Activated T-cell treated with anti-CD3 and anti-CD28 coated beads, Interleukin-2, amount 50 U/mL, for 4 hours (primary cell): ENCODE measurements at regions not wholly inside any gene's neighbourhood (a gene's known extent, or its start where the extent isn't known, plus 50 kb on each side); places are given as distances from the start of the nearest gene placed in this dataset.

ENCODE experiments used
- ATAC-seq, 2 donors: fragments of 200-7000 bp; cut with Tn5 transposase; one replicate each; pipeline ENCODE4 v1.10.0; 2021
- DNase-seq: peaks from one replicate; pipeline ENCODE4 v3.0.0-alpha.2; 2020
- H3K27me3 Mint-ChIP-seq: one replicate; pipeline ENCODE4 v1.8.0; 2021; ENCODE audit warnings: low read depth, mixed read lengths
- H3K36me3 Mint-ChIP-seq: one replicate; pipeline ENCODE4 v1.8.0; 2022; ENCODE audit warnings: mixed read lengths; ENCODE audit not compliant: insufficient read depth
- H3K4me1 Mint-ChIP-seq: one replicate; pipeline ENCODE4 v1.8.0; 2021; ENCODE audit warnings: low read depth, mixed read lengths
- H3K4me3 Mint-ChIP-seq: one replicate; pipeline ENCODE4 v1.8.0; 2021; ENCODE audit warnings: mild to moderate bottlenecking, moderate library complexity, mixed read lengths
- H3K9me3 Mint-ChIP-seq: one replicate; pipeline ENCODE4 v1.8.0; 2021; ENCODE audit warnings: mixed read lengths

DNA sequence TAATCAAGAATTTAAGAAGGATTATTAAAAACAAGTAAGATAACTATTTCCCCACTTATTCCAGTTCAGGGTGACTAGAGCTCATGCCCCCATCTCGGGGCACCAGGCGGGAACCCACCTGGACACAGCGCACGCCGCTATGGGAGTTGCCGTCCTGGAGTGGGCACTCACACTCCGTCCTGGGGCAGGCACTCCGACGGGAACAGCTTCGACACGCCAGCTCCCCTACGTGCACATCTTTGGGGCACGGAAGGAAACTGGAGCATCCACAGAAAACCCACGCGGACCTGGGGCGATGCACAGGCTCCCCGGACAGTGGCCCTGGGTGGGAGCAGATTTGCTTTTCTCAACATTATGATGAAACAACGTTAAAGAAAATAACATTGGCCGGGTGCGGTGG lies 52.0 kb upstream of the GATA5 start:
- Mint-ChIP-seq H3K4me1 (peaks cover 10% of the 10 kb centered on the region), H3K9me3 (no peaks in the 10 kb centered on the region), H3K27me3 (peaks cover 32% of the 10 kb centered on the region), H3K4me3 (no peak overlapping the region), H3K36me3 (no peaks in the 10 kb centered on the region)
- DNase-seq: no peak
- no peak for ATAC-seq

DNA sequence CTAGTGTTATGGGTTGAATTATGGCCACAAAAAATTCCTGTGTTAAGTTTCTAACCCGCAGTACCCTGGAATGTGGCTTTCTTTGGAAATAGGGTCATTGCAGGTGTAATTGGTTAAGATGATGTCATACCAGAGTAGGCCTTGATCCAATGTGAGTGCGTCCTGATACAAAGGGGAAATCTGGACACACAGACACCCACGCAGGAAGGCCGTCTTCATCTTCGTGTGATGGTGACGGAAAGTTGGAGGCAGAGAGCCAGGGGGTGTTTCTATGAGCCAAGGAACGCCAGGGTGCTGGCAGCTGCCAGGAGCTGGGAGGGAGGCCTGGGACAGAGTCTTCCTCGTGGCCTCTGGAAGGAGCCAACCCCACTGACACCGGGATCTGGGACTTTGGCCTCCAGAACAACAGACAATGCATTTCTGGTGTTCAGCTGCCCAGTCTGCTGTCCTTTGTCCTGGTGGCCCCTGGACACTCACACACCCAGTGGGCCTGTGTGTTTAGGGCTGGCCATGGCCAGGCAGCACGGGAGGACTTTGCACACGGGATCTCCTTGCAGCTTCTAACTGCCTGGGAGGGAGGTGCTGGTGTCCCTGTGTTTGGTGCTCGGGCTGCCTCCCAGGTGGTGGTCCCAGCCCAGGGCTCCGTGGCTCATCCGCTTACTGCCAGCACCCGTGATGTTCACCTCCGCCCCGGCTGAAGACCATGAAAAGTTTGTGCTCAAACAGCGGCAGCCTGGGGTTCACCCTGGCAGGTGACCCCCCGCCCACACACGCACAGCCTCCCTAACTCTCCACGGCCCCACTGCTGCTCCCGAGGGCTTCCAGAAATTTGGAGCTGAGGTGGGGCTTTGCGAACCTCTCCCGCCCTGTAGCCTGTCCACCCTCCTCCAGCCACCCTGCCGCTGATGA lies 53.4 kb upstream of the GATA5 start:
- Mint-ChIP-seq H3K9me3 (no peaks in the 10 kb centered on the region), H3K4me1 (peaks cover 3% of the 10 kb centered on the region), H3K4me3 (no peak overlapping the region), H3K27me3 (peaks cover 26% of the 10 kb centered on the region), H3K36me3 (no peaks in the 10 kb centered on the region)
- no peak for ATAC-seq
- no peak for DNase-seq

DNA sequence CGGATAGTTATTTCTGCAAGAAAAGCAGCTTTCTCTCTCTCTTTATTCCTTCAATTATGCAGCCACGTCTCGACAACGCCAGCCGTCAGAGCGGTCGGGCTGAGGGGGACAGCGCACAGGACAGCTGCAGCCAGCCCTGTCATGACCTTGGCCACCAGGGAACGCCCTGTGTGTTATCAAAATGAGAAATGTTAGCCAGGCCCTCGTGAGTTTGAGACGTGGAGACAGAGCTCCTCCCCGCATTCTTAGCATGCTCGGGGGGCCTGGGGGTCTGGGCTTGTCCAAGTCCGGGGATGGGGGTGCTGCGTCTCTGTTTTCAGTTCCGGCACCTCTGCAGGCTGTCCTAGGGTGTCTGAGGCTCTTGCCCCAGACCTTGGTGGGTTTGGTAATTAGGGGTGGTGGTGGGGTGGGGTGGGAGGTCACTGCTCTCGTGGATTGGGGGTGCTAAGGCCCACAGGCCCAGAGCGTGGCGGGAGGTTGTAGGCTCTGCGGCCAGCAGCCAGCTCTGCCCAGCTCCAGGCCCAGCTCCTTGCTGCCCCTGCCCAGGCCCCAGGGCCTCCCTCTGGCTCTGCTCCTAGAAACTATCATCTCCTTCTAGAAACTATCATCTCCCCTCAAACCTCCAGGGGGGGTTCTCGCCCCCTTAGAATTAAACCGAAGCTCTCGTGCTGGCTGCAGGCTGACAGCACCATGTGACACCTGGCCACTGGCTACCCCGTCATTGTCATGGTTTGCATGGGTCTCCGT lies 54.3 kb upstream of the GATA5 start:
- Mint-ChIP-seq H3K4me3 (no peak overlapping the region), H3K27me3 (peaks cover 26% of the 10 kb centered on the region), H3K36me3 (no peaks in the 10 kb centered on the region), H3K9me3 (no peaks in the 10 kb centered on the region), H3K4me1 (no peaks in the 10 kb centered on the region)
- no peak for DNase-seq
- ATAC-seq: no peak

- H3K36me3 Mint-ChIP-seq: no peaks in the 10 kb centered on the region
- no peaks in the 10 kb centered on the region for H3K9me3 Mint-ChIP-seq
- DNase-seq (no peak), ATAC-seq (no peak)
- H3K4me1 Mint-ChIP-seq: no peaks in the 10 kb centered on the region
- no peak overlapping the region for H3K4me3 Mint-ChIP-seq
- H3K27me3 Mint-ChIP-seq: peaks cover 20% of the 10 kb centered on the region
Measured at GRCh38 chr20:62530643-62531032, 54.8 kb upstream of the GATA5 start.

DNA sequence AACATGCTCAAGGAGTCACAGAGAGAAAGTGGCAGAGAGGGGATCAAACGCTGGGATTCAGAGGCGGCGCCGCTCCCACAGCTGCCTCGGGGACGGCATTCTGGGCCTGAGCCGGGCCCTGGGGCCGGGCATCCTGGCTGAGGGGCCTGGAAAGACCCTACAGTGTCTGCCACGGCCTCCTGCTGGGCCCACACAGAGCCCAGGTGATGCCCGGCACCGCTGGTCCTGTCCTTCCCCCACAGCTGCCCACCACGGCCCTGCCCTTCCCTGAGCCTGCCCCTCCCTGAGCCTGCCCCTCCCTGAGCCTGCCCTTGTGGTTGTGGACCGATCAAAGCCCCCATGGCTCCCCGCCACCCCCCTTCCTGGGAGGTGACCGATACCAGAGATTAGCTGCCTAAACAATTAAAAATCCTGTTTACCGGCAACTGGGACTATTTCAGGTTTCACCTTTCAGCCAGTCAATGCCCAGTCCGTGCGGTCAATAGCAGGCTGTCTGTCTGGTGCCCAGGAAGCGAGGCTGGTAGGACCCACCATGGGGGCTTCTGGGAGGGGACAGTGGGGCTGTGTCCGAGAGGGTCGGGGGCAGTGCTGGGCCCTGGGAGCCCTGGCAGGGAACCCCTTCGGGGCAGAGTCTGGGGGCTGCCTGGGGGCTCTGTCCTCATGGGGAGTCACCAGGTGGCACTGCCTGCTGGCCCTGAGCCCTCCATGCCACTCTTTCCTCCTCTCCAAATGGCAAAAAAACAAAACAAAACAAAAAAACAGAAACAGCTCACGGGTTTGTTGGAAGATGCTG lies 55.4 kb upstream of the GATA5 start:
- Mint-ChIP-seq H3K4me1 (no peaks in the 10 kb centered on the region), H3K27me3 (peaks cover 15% of the 10 kb centered on the region), H3K4me3 (no peak overlapping the region), H3K9me3 (no peaks in the 10 kb centered on the region), H3K36me3 (no peaks in the 10 kb centered on the region)
- ATAC-seq (no peak), DNase-seq (no peak)

GRCh38 chr20:62532921-62533320 lies 57.1 kb upstream of the GATA5 start:
- no peak overlapping the region for H3K4me3 Mint-ChIP-seq

GRCh38 chr20:62533591-62534495 lies 58.0 kb upstream of the GATA5 start:
- ATAC-seq: no peak
- Mint-ChIP-seq H3K9me3 (no peaks in the 10 kb centered on the region), H3K27me3 (peaks cover 10% of the 10 kb centered on the region), H3K4me3 (no peak overlapping the region), H3K36me3 (no peaks in the 10 kb centered on the region), H3K4me1 (no peaks in the 10 kb centered on the region)
- no peak for DNase-seq

More at GRCh38 chr20:62532921-62533320, 57.1 kb upstream of the GATA5 start:
- Mint-ChIP-seq H3K9me3 (no peaks in the 10 kb centered on the region), H3K36me3 (no peaks in the 10 kb centered on the region), H3K27me3 (peaks cover 10% of the 10 kb centered on the region), H3K4me1 (no peaks in the 10 kb centered on the region)
- no peak for ATAC-seq
- DNase-seq: no peak

- no peaks in the 10 kb centered on the region for H3K9me3 Mint-ChIP-seq
Measured at GRCh38 chr20:62534526-62535221, 58.9 kb upstream of the GATA5 start.

GRCh38 chr20:62535282-62535811 lies 59.6 kb upstream of the GATA5 start:
- Mint-ChIP-seq H3K36me3 (no peaks in the 10 kb centered on the region), H3K9me3 (no peaks in the 10 kb centered on the region), H3K27me3 (peaks cover 6% of the 10 kb centered on the region), H3K4me3 (no peak overlapping the region), H3K4me1 (no peaks in the 10 kb centered on the region)
- ATAC-seq: no peak
- no peak for DNase-seq

More at GRCh38 chr20:62534526-62535221, 58.9 kb upstream of the GATA5 start:
- Mint-ChIP-seq H3K27me3 (peaks cover 8% of the 10 kb centered on the region), H3K4me3 (no peak overlapping the region), H3K4me1 (no peaks in the 10 kb centered on the region), H3K36me3 (no peaks in the 10 kb centered on the region)
- ATAC-seq (no peak), DNase-seq (no peak)

GRCh38 chr20:62535964-62536363 lies 60.2 kb upstream of the GATA5 start:
- H3K4me3 Mint-ChIP-seq: no peak overlapping the region
- no peaks in the 10 kb centered on the region for H3K36me3 Mint-ChIP-seq
- no peaks in the 10 kb centered on the region for H3K27me3 Mint-ChIP-seq
- DNase-seq (no peak), ATAC-seq (no peak)
- H3K9me3 Mint-ChIP-seq: no peaks in the 10 kb centered on the region
- no peaks in the 10 kb centered on the region for H3K4me1 Mint-ChIP-seq

GRCh38 chr20:62536871-62537401 lies 61.1 kb upstream of the GATA5 start:
- ATAC-seq: no peak

DNA sequence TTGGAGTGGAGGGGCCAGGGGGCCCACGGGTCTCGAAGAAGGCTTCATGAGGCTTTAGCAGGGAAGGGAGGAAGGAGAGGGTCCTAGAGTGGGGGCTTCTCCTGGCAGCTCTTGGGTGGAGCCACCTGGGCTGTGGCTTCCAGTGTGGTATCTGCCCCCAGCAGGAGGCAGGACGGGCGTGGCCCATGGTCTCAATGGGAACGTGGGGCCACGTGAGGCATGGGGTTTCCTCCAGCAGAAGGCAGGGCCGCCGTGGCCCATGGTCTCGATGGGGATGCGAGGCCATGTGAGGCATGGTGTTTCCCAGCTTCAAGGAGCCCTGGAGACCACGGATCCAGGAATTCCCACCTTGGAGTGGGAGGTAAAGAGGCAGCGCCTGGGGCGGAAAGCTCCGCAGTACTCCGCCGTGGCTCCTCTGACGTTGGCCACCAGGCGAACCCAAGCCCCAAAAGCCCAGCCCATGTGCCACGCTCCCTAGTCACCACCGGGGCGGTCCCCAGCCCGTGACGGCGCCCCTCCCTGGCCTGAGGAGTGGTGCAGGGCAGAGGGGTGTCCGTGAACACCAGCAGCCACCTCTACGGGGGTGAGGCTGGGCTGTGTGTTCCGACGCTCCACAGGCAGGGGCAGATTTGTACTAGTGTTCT lies 62.0 kb upstream of the GATA5 start:
- no peaks in the 10 kb centered on the region for H3K4me1 Mint-ChIP-seq
- no peak for ATAC-seq
- no peaks in the 10 kb centered on the region for H3K27me3 Mint-ChIP-seq
- H3K4me3 Mint-ChIP-seq: no peak overlapping the region
- no peaks in the 10 kb centered on the region for H3K9me3 Mint-ChIP-seq
- no peak for DNase-seq
- no peaks in the 10 kb centered on the region for H3K36me3 Mint-ChIP-seq

More at GRCh38 chr20:62536871-62537401, 61.1 kb upstream of the GATA5 start:
- Mint-ChIP-seq H3K9me3 (no peaks in the 10 kb centered on the region), H3K4me3 (no peak overlapping the region), H3K27me3 (no peaks in the 10 kb centered on the region), H3K4me1 (no peaks in the 10 kb centered on the region), H3K36me3 (no peaks in the 10 kb centered on the region)
- DNase-seq: no peak
